Prostate gland (tissue), 2 donors: ENCODE measurements at regions not wholly inside any gene's neighbourhood (a gene's known extent, or its start where the extent isn't known, plus 50 kb on each side); places are given as distances from the start of the nearest gene placed in this dataset.

ENCODE experiments used
- DNase-seq: peaks from one replicate; pipeline ENCODE4 v3.0.0-alpha.2; 2019; ENCODE audit warnings: low spot score
- H3K27ac ChIP-seq, 2 donors: fragments of 200-600 bp; sonication (generic); 2 replicates each; pipeline ENCODE4 v1.5.1; 2017 to 2019
- H3K27me3 ChIP-seq: fragments of 200-600 bp; sonication (generic); replicated peaks from 2 replicates; pipeline ENCODE4 v1.5.1; 2019; ENCODE audit not compliant: insufficient read depth
- H3K36me3 ChIP-seq, 2 donors: fragments of 200-600 bp; sonication (generic); 1 replicate in 1 of 2; 2 replicates in 1 of 2; pipeline versions ENCODE4 v1.5.1 to v1.8.1; 2017 to 2019
- H3K4me1 ChIP-seq: fragments of 200-600 bp; sonication (generic); replicated peaks from 2 replicates; pipeline ENCODE4 v1.5.1; 2019
- H3K4me3 ChIP-seq, 2 donors: fragments of 200-600 bp; sonication (generic); 2 replicates each; pipeline ENCODE4 v1.5.1; 2017 to 2019
- H3K9me3 ChIP-seq: fragments of 200-600 bp; sonication (generic); 2 replicates; pipeline ENCODE4 v1.5.1; 2017
- POLR2A ChIP-seq: fragments of 450-650 bp; IDR thresholded peaks from one replicate; pipeline ENCODE4 v1.6.1; 2016; ENCODE audit warnings: antibody characterized with exemption, mild to moderate bottlenecking
- POLR2AphosphoS5 ChIP-seq: sonication (generic); formaldehyde crosslinking; IDR thresholded peaks from one replicate; pipeline ENCODE4 v1.6.1; 2017; ENCODE audit warnings: antibody characterized with exemption
- WGBS: methylation state at CpG from one replicate; pipeline ENCODE4 v1.1.5; 2018; 5-methylcytosine and 5-hydroxymethylcytosine counted together
- intact Hi-C: fragments of 100-400 bp; cut with DNase I; formaldehyde crosslinking; loops from one replicate; pipeline ENCODE4 v1.14.2; 2022
- TF ChIP-seq, protein P1 (sequence below), 4 experiments: fragments of 200-600 bp in 2 of 4; fragments of 450-650 bp in 2 of 4; sonication (generic) in 2 of 4; IDR thresholded peaks; 1 replicate in 3 of 4; 2 replicates in 1 of 4; pipeline ENCODE4 v1.5.1; 2016 to 2019; ENCODE audit warnings: antibody characterized with exemption in 4 of 4, mild to moderate bottlenecking in 2 of 4, moderate library complexity in 2 of 4

DNA sequence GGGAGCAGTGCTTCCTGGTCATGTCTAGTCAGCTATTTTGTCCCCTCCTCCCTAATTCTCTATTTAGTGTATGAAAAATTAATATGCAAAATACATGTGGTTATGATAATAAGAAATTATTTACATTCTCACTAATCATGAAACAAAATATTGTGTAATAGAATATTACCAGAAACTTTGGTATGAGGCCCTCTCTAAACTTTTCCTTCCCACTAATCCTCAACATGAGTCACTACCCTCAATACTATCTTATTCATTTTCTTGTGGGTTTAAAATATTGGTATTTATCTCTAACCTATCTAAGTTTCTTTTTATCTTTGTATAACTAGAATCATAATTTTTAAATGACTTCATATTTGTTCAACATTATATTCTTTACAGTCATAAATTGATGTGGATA, 545.9 kb upstream of the PTPRD start:
- no peak overlapping the region for H3K4me3 ChIP-seq
- TF ChIP-seq POLR2AphosphoS5: no peak
- TF ChIP-seq, protein P1, sequence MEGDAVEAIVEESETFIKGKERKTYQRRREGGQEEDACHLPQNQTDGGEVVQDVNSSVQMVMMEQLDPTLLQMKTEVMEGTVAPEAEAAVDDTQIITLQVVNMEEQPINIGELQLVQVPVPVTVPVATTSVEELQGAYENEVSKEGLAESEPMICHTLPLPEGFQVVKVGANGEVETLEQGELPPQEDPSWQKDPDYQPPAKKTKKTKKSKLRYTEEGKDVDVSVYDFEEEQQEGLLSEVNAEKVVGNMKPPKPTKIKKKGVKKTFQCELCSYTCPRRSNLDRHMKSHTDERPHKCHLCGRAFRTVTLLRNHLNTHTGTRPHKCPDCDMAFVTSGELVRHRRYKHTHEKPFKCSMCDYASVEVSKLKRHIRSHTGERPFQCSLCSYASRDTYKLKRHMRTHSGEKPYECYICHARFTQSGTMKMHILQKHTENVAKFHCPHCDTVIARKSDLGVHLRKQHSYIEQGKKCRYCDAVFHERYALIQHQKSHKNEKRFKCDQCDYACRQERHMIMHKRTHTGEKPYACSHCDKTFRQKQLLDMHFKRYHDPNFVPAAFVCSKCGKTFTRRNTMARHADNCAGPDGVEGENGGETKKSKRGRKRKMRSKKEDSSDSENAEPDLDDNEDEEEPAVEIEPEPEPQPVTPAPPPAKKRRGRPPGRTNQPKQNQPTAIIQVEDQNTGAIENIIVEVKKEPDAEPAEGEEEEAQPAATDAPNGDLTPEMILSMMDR (IDR thresholded peaks at IDR 0.05): no peak
- no peak for TF ChIP-seq POLR2A
- intact Hi-C loops: no loop called here
- no peak for DNase-seq
- no peaks in the 10 kb centered on the region for H3K9me3 ChIP-seq
- no peak overlapping the region for H3K27ac ChIP-seq
- H3K27me3 ChIP-seq: no peaks in the 10 kb centered on the region
- H3K36me3 ChIP-seq: no peaks in the 10 kb centered on the region
- no peaks in the 10 kb centered on the region for H3K4me1 ChIP-seq

DNA sequence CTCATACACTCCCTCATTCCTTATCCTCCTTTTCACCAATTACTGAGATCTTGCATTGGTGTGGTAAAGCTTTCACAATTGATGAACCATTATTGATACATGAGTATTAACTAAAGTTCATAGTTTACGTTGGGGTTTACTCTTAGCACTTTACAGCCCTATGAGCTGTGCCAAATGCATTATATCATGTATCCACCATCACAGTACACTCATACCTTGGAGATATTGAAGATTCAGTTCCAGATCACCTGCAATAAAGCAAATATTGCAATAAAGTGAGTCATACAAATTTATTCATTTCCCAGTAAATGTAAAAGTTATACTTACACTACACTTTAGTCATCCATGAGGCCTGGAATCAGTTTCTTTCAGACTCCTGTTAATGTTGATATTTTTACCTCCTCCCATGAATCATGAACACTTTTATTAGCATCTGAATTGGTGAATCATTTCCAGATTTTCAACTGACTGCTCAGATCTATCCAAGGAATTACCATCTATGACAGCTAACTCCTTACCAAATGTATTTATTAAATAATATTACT, 546.6 kb upstream of the PTPRD start:
- 90% methylated on average over 1 of the region's 1 CpG for WGBS
- Histone ChIP-seq H3K4me1 (no peaks in the 10 kb centered on the region), H3K9me3 (no peaks in the 10 kb centered on the region), H3K36me3 (no peaks in the 10 kb centered on the region), H3K4me3 (no peak overlapping the region), H3K27ac (no peak overlapping the region), H3K27me3 (no peaks in the 10 kb centered on the region)
- no peak for DNase-seq
- TF ChIP-seq POLR2AphosphoS5 (no peak), POLR2A (no peak)
- TF ChIP-seq, protein P1 (IDR thresholded peaks at IDR 0.05): no peak
- intact Hi-C loops: no loop called here

DNA sequence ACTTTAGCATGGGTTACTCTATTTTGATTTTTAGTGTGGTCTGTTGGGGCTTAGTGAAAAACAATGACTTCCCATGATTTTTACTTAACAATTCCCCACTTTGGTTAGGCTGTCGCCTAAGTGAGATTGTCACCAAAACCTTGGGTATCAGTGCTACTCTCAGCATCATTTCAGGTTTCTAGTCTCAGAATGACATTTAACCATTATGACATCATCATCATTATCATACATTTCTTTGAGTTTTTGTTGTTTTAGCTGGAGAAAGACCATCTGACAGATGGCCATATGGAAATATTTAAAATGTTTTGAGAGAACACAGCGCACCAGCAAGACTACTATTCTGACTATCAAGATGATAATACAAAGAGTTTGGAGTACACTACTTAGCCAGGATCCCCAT, 551.0 kb upstream of the PTPRD start:
- no peak for DNase-seq
- Histone ChIP-seq H3K4me3 (no peak overlapping the region), H3K27me3 (no peaks in the 10 kb centered on the region), H3K36me3 (no peaks in the 10 kb centered on the region), H3K27ac (no peak overlapping the region), H3K4me1 (no peaks in the 10 kb centered on the region), H3K9me3 (no peaks in the 10 kb centered on the region)
- WGBS: 94% methylated on average over 2 of the region's 2 CpGs
- intact Hi-C loops: no loop called here
- TF ChIP-seq POLR2AphosphoS5: no peak
- TF ChIP-seq, protein P1 (IDR thresholded peaks at IDR 0.05): no peak
- TF ChIP-seq POLR2A: no peak

DNA sequence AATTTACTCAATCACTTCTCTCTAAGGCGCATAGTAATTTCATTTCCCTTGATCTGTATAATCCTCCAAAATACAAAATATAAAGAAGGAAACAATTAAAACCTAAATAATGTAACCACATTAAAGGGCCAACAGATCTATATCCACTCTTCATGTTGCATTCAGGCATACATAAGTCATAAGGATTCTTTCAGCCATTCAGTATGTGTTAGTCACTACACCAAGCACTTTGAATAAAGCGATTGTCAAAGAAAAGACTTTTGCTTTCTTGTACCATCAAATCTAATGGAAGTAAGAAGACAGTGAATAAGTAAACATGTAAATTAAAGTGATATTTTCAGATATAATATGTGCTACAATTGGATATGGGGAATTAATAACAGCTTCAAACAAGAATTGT, 569.2 kb upstream of the PTPRD start:
- Histone ChIP-seq H3K27ac (no peak overlapping the region), H3K4me3 (no peak overlapping the region), H3K9me3 (no peaks in the 10 kb centered on the region), H3K4me1 (no peaks in the 10 kb centered on the region), H3K36me3 (no peaks in the 10 kb centered on the region), H3K27me3 (no peaks in the 10 kb centered on the region)
- intact Hi-C loops: no loop called here
- WGBS: 90% methylated on average over 2 of the region's 2 CpGs
- TF ChIP-seq POLR2A: no peak
- TF ChIP-seq, protein P1 (IDR thresholded peaks at IDR 0.05): no peak
- no peak for TF ChIP-seq POLR2AphosphoS5
- no peak for DNase-seq

DNA sequence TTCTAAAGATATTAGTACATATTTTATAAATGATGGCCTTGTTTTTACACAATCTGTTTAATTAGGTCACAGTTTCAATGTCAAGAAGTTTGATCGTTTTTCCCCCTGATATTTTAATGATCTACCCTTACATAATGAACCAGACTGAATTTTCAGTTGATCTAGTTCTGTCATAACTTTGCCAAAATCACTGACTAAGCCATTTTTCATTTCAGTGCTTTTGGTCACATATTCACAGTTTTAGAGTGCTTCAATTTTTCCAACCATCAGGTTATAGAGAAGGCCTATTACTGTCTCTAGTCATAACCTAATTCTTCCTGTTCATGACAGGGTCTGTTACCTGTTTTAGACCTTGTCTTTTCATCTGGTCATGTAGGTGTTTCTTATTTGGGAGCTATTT, 577.9 kb upstream of the PTPRD start:
- TF ChIP-seq POLR2A: no peak
- TF ChIP-seq, protein P1 (IDR thresholded peaks at IDR 0.05): no peak
- Histone ChIP-seq H3K4me3 (no peak overlapping the region), H3K9me3 (no peaks in the 10 kb centered on the region), H3K36me3 (no peaks in the 10 kb centered on the region), H3K27me3 (no peaks in the 10 kb centered on the region), H3K4me1 (no peaks in the 10 kb centered on the region), H3K27ac (no peak overlapping the region)
- no peak for DNase-seq
- intact Hi-C loops: no loop called here
- WGBS: 63% methylated on average over 1 of the region's 1 CpG
